ENCODE measurements at regions not wholly inside any gene's neighbourhood (a gene's known extent, or its start where the extent isn't known, plus 50 kb on each side); places are given as distances from the start of the nearest gene placed in this dataset.

DNA sequence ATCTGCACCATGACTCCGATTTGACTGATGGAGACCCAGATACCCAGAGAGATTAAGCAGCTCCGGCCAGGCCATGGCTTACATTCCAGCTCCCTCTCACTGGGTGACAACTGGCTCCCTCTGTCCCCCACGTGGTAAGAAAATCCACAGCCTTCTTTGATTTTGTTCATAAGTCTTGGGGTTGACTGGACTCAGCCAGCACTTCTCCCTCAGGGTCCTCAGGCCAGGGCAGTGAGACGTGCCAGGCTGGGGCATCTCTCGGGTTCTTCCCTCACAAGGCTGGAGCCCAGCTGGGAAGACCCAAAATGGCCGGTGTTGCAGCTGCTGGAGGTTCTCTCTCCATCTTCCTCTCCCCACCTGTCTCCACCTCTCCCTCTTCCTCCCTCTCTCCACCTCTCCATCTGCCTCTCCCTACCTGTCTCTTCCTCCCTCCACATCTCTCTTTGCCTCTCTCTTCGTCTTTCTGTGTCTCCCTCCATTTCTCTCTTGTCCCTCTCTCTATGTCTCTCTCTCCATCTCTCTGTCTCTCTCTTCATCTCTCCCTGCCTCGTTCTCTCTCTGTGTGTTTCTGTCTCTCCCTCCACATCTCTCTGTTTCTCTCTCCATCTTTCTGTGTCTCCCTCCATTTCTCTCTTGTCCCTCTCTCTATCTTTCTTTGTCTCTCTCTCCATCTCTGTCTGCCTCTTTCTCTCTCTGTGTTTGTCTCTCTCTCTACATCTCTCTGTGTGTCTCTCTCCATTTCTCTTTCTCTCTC is 105.3 kb downstream of the FOXL1 start:
- no peak overlapping the region for H3K9ac ChIP-seq
- H3K4me2 ChIP-seq (ENCODE audit: low read length): no peak overlapping the region
- no peak overlapping the region for H3K27ac ChIP-seq
- no peaks in the 10 kb centered on the region for H3K27me3 ChIP-seq (ENCODE audit: control insufficient read depth, insufficient read depth, low read length)
- no peak overlapping the region for H3K4me3 ChIP-seq (ENCODE audit: low read depth, low read length)
- H2AFZ ChIP-seq: no peak overlapping the region
- no peak for TF ChIP-seq CTCF (IDR thresholded peaks at IDR 0.05)
- no peaks in the 10 kb centered on the region for H3K9me3 ChIP-seq (ENCODE audit: control insufficient read depth, low read length)
- H3K79me2 ChIP-seq: no peaks in the 10 kb centered on the region
- no peaks in the 10 kb centered on the region for H3K4me1 ChIP-seq
- H3K36me3 ChIP-seq (ENCODE audit: control insufficient read depth, insufficient read depth, low read length): no peaks in the 10 kb centered on the region

DNA sequence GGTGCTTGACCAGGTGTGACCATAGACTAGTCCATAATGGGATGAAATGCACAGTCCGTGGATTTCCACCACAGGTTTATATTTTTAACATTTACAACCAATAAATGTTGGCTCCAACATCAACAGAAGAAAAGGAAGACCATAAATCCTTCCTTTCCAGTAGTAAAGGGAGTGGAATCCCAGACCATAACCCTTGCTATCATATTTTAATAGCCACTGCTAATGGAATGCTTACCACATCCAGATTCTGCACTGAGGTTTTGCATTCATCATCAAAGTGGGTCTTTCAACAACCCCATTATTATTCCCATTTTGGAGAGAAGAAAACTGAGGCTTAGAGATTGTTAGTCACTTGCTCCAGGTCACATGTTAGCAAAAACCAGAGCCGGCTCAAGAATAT is 106.7 kb downstream of the FOXL1 start:
- Histone ChIP-seq H3K9ac (no peak overlapping the region), H3K4me3 (ENCODE audit: low read depth, low read length) (no peak overlapping the region), H3K27me3 (ENCODE audit: control insufficient read depth, insufficient read depth, low read length) (no peaks in the 10 kb centered on the region), H3K79me2 (no peaks in the 10 kb centered on the region), H3K4me2 (ENCODE audit: low read length) (no peak overlapping the region), H3K4me1 (no peaks in the 10 kb centered on the region), H3K36me3 (ENCODE audit: control insufficient read depth, insufficient read depth, low read length) (no peaks in the 10 kb centered on the region), H2AFZ (no peak overlapping the region), H3K27ac (no peak overlapping the region), H3K9me3 (ENCODE audit: control insufficient read depth, low read length) (no peaks in the 10 kb centered on the region)
- no peak for TF ChIP-seq CTCF (IDR thresholded peaks at IDR 0.05)

- TF ChIP-seq CTCF (IDR thresholded peaks at IDR 0.05): no peak
- Histone ChIP-seq H3K27me3 (ENCODE audit: control insufficient read depth, insufficient read depth, low read length) (no peaks in the 10 kb centered on the region), H3K4me3 (ENCODE audit: low read depth, low read length) (no peak overlapping the region), H3K4me2 (ENCODE audit: low read length) (no peak overlapping the region), H3K9me3 (ENCODE audit: control insufficient read depth, low read length) (no peaks in the 10 kb centered on the region), H3K27ac (no peak overlapping the region), H3K79me2 (no peaks in the 10 kb centered on the region), H3K4me1 (no peaks in the 10 kb centered on the region), H3K9ac (no peak overlapping the region), H3K36me3 (ENCODE audit: control insufficient read depth, insufficient read depth, low read length) (no peaks in the 10 kb centered on the region), H2AFZ (no peak overlapping the region)
Measured at GRCh38 chr16:86690970-86691369, 112.6 kb downstream of the FOXL1 start.

- no peaks in the 10 kb centered on the region for H3K9me3 ChIP-seq (ENCODE audit: control insufficient read depth, low read length)
Measured at GRCh38 chr16:86692426-86692825, 114.1 kb downstream of the FOXL1 start.

More at GRCh38 chr16:86692426-86692825, 114.1 kb downstream of the FOXL1 start:
- Histone ChIP-seq H3K79me2 (no peaks in the 10 kb centered on the region), H2AFZ (no peak overlapping the region), H3K4me2 (ENCODE audit: low read length) (no peak overlapping the region), H3K9ac (no peak overlapping the region), H3K4me1 (no peaks in the 10 kb centered on the region), H3K27ac (no peak overlapping the region), H3K27me3 (ENCODE audit: control insufficient read depth, insufficient read depth, low read length) (no peaks in the 10 kb centered on the region), H3K4me3 (ENCODE audit: low read depth, low read length) (no peak overlapping the region), H3K36me3 (ENCODE audit: control insufficient read depth, insufficient read depth, low read length) (no peaks in the 10 kb centered on the region)
- no peak for TF ChIP-seq CTCF (IDR thresholded peaks at IDR 0.05)
